SKM-1 (cell line): ENCODE measurements at regions not wholly inside any gene's neighbourhood (a gene's known extent, or its start where the extent isn't known, plus 50 kb on each side); places are given as distances from the start of the nearest gene placed in this dataset.

ENCODE experiments used
- DNase-seq: peaks from one replicate; lab custom pipeline; 2025; ENCODE audit not compliant: unreplicated experiment; lab: John Stamatoyannopoulos, UW

GRCh38 chr2:45153121-45153520 is 143.9 kb upstream of the SIX2 start:
- DNase-seq = no peak

- DNase-seq = no peak
These were observed 143.4 kb upstream of the SIX2 start for GRCh38 chr2:45152691-45153090.

GRCh38 chr2:45145073-45145899 is 136.0 kb upstream of the SIX2 start:
- no peak for DNase-seq

GRCh38 chr2:45141883-45142866 is 132.9 kb upstream of the SIX2 start:
- DNase-seq = no peak

- DNase-seq = no peak
These were observed 131.4 kb upstream of the SIX2 start for GRCh38 chr2:45140675-45141074.

GRCh38 chr2:45138904-45139303 is 129.7 kb upstream of the SIX2 start:
- DNase-seq = no peak

- DNase-seq = no peak
These were observed 128.9 kb upstream of the SIX2 start for GRCh38 chr2:45137966-45138695.

- DNase-seq = peak; percentile 84
These were observed 125.5 kb upstream of the SIX2 start for GRCh38 chr2:45134726-45135125.

- no peak for DNase-seq
These were observed 124.8 kb upstream of the SIX2 start for GRCh38 chr2:45134014-45134413.

- no peak for DNase-seq
These were observed 123.3 kb upstream of the SIX2 start for GRCh38 chr2:45132551-45132950.

GRCh38 chr2:45131587-45131986 is 122.3 kb upstream of the SIX2 start:
- DNase-seq = no peak

GRCh38 chr2:45130736-45131135 is 121.5 kb upstream of the SIX2 start:
- DNase-seq = peak; percentile 44

- DNase-seq = no peak
These were observed 119.3 kb upstream of the SIX2 start for GRCh38 chr2:45128580-45128997.

GRCh38 chr2:45127891-45128290 is 118.6 kb upstream of the SIX2 start:
- DNase-seq = no peak

- no peak for DNase-seq
These were observed 118.1 kb upstream of the SIX2 start for GRCh38 chr2:45127321-45127720.

GRCh38 chr2:45125232-45125631 is 116.0 kb upstream of the SIX2 start:
- DNase-seq = no peak

GRCh38 chr2:45124456-45124855 is 115.2 kb upstream of the SIX2 start:
- no peak for DNase-seq

GRCh38 chr2:45123521-45124191 is 114.4 kb upstream of the SIX2 start:
- DNase-seq = no peak

GRCh38 chr2:45123065-45123464 is 113.8 kb upstream of the SIX2 start:
- DNase-seq = no peak

- DNase-seq = no peak
These were observed 112.1 kb upstream of the SIX2 start for GRCh38 chr2:45121236-45121927.
